Kidney capillary endothelial cell (primary cell): ENCODE measurements at regions not wholly inside any gene's neighbourhood (a gene's known extent, or its start where the extent isn't known, plus 50 kb on each side); places are given as distances from the start of the nearest gene placed in this dataset.
"Not testable (repeated sequence)": the region's sequence is repeated elsewhere in the genome, so short reads cannot be mapped to it uniquely, and the experiment has no call there.

Experiments used
- DNase-seq: peaks from one replicate; pipeline ENCODE4 v3.0.0-alpha.2; 2018; ENCODE audit warnings: low spot score

DNA sequence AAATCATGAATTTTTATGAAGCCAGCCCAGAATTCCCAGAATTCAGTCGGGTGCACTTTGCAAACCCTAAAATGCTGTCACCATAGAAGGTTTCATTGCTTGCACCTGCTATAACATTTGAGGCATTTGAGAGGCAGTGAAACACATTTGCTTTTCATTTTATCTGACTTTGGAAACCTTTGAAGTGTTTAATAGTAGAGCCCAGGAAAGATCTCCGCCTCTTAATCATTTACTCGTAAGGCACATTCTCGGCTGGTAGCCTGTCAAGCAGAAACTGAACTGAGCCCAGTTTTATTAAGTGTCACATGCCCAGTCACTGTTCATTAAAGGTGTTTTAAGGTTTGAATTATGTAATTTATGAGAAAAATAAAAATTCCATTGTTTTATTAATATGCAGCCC lies 247.6 kb downstream of the EMX2 start:
- DNase-seq = no peak

DNA sequence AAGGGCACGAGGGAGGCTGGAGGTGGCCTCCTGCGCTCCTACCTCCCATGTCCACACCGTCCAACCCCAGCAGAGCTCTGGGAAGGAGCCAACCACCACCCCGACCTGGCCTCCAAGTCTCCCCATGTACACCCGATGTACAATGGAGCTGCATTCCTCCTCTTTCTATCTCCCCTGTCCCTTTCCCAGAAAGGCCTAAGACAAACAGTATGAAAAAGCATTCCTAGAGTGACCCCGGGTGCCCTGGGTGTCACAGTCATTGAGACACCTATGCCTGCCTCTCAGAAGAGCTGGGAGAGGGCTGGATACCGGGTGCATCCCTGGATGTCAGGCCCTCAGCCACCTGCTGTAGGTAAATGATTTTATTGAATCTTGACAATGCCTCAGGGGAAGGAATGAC lies 248.1 kb downstream of the EMX2 start:
- no peak for DNase-seq

GRCh38 chr10:117792214-117792613 lies 249.7 kb downstream of the EMX2 start:
- DNase-seq = no peak

- DNase-seq = no peak
Measured at GRCh38 chr10:117796130-117796745, 250.5 kb downstream of the RAB11FIP2 start.

- no peak for DNase-seq
Measured at GRCh38 chr10:117797296-117797695, 249.4 kb downstream of the RAB11FIP2 start.

DNA sequence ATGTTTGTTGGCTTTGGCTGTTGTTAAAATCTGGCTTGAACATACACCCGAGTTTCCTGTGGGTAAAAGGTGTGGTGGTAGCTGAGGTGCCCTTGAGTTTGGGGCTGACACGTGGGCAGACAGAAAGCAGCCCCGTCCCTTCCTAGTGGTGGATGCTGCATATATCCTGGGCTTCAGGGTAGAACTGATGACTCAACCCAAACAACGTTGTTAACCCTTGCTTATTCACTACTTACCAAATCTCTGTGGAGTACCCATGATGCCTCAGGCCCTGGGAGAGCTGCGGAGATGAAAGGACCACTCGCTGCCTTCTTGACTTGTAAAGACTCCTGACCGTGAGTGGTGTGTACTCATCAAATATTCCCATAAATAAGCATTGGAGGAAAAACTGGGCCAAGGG lies 245.1 kb downstream of the RAB11FIP2 start:
- DNase-seq = no peak

- no peak for DNase-seq
Measured at GRCh38 chr10:117804470-117805011, 242.2 kb downstream of the RAB11FIP2 start.

- no peak for DNase-seq
Measured at GRCh38 chr10:117805139-117805538, 241.6 kb downstream of the RAB11FIP2 start.

DNA sequence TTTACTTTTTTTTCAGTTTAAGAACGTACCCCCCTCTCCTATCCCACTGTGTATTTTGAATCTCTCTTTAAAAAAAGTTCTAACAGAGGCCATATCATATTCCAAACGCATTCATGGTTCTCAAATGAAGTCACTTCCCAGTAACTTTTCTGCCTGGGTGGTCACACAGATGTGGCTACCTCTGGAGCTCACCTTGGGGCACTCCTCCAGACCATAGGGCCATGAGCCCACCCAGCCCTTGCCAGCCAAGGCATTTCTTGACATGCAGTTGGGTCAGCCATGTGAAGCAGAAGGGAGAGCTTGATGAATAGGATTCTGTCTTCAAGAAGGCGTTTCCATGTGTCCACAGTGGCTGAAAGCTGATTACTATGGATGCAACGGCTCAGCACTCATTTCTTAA lies 239.3 kb downstream of the RAB11FIP2 start:
- no peak for DNase-seq

DNA sequence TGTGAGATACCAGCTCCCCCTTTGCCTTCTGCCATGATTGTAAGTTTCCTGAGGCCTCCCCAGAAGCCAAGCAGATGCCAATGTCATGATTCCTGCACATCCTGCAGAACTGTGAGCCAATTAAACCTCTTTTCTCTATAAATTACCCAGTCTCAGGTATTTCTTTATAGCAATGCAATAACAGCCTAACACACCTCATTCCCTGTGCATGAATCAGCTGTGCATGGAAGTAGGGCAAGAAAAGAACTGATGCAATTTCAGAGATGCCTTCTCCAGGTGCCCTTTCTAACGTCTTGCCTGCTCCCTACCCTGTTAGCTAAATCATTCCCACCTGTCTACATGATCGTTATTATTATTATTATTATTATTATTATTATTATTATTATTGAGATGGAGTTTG lies 230.9 kb downstream of the RAB11FIP2 start:
- DNase-seq = not testable (repeated sequence)

DNA sequence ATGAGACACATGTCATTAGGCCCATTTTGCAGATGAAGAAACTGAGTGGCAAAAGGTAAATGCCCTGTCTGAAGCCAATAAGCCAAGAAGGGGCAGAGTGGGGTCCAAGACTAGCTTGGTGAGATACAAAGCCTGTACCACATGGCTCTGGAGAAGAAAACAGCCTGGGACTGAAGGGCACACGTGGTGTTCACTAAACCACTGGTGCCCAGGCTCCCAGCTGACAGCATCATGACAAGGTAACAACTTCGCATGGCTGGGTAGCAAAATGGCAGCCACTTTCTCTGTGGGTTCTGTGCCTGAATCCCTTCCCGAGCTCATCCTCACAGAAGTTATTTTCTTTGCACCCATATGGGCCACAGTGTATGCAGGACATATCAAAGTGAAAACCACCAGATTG lies 229.6 kb downstream of the RAB11FIP2 start:
- no peak for DNase-seq

DNA sequence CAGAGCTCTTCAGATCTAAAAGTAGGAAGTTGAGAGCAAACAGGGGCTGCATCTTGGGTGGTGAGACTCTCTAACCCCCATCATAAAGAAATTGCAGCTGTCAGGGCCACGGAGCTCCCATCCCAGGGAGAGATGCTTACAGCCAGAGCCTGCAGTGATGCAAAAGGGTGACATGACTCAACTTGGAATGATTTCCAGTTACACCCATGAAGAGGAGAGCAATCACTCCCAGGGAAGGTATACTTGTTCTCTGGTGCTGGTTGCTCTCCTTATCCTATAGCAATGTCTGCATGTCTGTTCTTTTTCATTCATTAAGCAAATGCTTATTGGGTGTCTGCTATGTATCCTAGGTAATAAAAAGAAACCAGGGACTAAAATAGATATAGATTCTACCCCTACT lies 228.0 kb downstream of the RAB11FIP2 start:
- DNase-seq = no peak

GRCh38 chr10:117819304-117819703 lies 227.4 kb downstream of the RAB11FIP2 start:
- no peak for DNase-seq

- DNase-seq = no peak
Measured at GRCh38 chr10:117823980-117824379, 222.8 kb downstream of the RAB11FIP2 start.

DNA sequence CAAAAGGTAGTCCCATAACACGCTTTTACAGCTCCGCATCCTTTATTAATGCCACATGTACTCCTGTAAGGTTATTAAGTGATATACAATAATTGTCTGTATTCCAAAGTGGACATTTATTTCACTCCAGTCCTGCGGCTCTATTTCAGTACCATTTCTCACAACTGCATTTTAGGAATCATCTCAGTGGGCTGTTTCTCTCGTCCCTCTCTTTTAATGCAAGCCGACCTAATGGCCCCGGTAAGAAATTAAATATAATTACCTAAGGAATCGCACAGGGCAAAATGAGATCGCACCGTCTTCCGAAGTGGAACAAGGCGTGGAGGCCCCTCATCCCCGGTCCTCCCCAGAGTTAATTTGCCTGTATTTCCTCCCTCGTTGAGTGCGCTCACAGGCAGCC lies 216.5 kb downstream of the RAB11FIP2 start:
- no peak for DNase-seq

DNA sequence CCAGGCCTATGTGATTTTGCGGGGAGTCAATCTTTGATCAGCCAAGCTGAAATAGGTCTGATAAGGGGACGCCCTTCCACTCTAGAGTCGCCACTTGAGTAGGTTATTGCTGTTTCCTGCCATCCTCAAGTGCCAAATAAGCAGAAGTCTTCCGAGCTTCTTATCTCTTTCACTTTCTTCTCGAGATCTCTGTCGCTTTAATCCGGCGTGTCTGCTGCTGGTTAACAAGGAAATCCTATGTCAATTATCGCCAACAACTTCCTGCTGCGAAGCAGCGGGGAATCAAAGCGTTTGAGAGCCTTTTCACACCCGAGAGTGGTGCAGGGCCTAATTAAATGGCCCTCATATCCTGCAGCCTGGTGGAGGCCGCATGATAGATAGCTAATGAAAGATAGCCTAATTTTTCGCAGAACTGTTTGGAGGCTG lies 215.9 kb downstream of the RAB11FIP2 start:
- DNase-seq = no peak

DNA sequence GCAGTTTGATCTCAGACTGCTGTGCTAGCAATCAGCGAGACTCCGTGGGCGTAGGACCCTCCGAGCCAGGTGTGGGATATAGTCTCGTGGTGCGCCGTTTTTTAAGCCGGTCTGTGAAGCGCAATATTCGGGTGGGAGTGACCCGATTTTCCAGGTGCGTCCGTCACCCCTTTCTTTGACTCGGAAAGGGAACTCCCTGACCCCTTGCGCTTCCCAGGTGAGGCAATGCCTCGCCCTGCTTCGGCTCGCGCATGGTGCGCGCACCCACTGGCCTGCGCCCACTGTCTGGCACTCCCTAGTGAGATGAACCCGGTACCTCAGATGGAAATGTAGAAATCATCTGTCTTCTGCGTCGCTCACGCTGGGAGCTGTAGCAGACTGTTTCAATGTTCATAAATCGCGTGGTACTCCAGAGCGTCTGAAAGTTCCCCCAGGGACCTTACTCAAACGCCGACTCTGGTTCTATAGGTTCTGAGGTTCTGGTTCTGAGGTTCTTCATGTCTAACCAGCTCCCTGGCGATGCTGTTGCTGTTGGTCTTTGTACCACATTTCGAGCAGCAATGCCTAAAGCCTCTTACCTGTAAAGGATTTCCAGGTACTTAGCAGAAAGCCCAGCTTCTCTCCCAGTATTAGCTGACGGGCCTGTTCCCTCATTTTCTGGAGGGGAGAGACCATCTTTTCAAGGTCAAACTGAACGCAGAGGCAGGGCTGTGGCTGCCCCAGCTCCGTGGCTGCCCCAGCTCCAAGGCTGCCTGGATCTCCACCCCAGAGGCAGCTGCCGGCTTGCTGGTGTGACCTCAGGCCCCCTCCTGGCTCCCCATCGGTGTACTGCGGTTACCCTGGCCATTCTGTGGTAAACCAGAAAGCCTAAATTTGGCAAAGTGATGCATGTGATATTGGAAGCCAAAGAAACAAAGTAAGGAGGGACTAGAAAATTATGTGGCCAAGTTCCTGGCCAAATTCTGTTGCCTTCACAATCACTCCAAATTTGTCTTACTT lies 207.9 kb downstream of the RAB11FIP2 start:
- DNase-seq = not testable (repeated sequence)

DNA sequence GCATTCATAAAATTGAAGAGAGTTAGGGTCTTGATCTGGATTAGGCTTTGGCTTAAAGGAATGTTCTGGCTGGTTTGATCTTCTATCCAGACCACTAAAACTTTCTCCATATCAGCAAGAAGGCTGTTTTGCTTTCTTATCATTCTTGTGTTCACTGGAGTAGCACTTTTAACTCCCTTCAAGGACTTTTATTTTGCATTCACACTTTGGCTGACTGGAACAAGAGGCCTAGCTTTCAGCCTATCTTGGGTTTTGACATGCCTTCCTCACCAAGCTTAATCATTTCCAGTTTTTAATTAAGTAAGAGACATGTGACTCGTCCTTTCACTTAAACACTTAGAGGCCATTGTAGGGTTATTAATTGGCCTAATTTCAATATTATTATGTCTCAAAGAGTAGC lies 190.3 kb downstream of the RAB11FIP2 start:
- not testable (repeated sequence) for DNase-seq

- no peak for DNase-seq
Measured at GRCh38 chr10:117860135-117860534, 186.6 kb downstream of the RAB11FIP2 start.

- DNase-seq = peak; percentile 6
Measured at GRCh38 chr10:117860823-117861222, 185.9 kb downstream of the RAB11FIP2 start.

GRCh38 chr10:117861329-117861728 lies 185.4 kb downstream of the RAB11FIP2 start:
- DNase-seq = no peak

GRCh38 chr10:117863771-117864170 lies 183.0 kb downstream of the RAB11FIP2 start:
- no peak for DNase-seq

GRCh38 chr10:117865945-117866344 lies 180.8 kb downstream of the RAB11FIP2 start:
- DNase-seq = no peak
